AG09319 (cell line): ENCODE measurements at regions not wholly inside any gene's neighbourhood (a gene's known extent, or its start where the extent isn't known, plus 50 kb on each side); places are given as distances from the start of the nearest gene placed in this dataset.
"Not testable (repeated sequence)": the region's sequence is repeated elsewhere in the genome, so short reads cannot be mapped to it uniquely, and the experiment has no call there.

Experiments used
- DNase-seq: peaks from one replicate; pipeline ENCODE4 v3.0.0-alpha.2; 2010; ENCODE audit warnings: low read depth; ENCODE audit errors: extremely low read depth
- CTCF ChIP-seq: IDR thresholded peaks from 2 replicates; pipeline ENCODE4 v1.5.1; 2011; ENCODE audit warnings: low read depth, mild to moderate bottlenecking, inconsistent platforms, low read length, moderate library complexity

- no peak for DNase-seq
- no peak for TF ChIP-seq CTCF
These were observed 164.4 kb downstream of the CXXC4 start for GRCh38 chr4:104330125-104330905.

DNA sequence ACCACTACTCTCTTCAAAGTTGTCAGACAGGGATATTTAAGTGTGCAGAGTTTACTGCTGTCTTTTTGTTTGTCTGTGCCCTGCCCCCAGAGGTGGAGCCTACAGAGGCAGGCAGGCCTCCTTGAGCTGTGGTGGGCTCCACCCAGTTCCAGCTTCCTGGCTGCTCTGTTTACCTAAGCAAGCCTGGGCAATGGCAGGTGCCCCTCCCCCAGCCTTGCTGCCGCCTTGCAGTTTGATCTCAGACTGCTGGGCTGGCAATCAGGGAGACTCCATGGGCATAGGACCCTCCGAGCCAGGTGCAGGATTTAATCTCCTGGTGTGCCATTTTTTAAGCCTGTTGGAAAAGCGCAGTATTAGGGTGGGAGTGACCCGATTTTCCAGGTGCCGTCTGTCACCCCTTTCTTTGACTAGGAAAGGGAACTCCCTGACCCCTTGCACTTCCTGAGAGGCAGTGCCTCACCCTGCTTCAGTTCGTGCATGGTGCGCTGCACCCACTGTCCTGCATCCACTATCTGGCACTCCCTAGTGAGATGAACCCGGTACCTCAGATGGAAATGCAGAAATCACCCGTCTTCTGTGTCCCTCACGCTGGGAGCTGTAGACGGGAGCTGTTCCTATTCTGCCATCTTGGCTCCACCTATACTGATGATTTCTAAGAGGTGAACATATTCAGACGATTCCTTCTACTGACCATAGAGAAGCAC lies 167.6 kb downstream of the CXXC4 start:
- not testable (repeated sequence) for DNase-seq

GRCh38 chr4:104302731-104303130 lies 192.0 kb downstream of the CXXC4 start:
- TF ChIP-seq CTCF = no peak
- DNase-seq = no peak

DNA sequence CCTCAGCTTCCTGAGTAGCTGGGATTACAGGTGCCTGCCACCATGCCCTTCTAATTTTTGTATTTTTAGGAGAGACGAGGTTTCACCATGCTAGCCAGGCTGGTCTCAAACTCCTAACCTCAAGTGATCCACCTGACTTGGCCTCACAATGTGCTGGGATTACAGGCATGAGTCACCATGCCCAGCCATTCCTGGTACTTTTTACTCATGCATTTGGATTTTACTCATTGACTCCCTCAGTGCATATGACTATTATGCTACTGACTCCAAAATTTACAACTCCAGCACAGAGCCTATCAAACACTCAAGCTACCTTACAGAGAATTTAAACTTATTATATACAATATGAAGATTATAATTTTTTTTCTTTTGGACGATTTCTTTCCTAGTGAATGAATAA lies 199.9 kb downstream of the CXXC4 start:
- TF ChIP-seq CTCF = no peak
- DNase-seq = no peak

DNA sequence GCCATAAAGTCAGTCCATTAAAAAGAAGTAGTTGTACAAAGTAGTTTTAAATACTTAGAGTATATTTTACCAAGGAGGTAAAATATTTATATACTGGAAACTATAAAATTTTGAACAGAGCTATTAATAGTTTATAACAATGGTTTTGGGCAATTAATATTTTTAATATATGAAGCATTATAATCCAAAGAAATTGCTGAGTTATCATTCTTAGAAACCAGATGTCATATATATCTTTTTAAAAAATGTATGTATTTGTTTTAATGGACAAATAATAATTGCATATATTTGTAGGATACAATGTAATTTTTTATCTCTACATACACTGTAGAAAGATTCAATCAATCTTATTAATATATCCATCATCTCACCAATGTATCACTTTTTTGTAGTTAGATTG lies 207.8 kb downstream of the CXXC4 start:
- DNase-seq = no peak
- no peak for TF ChIP-seq CTCF

DNA sequence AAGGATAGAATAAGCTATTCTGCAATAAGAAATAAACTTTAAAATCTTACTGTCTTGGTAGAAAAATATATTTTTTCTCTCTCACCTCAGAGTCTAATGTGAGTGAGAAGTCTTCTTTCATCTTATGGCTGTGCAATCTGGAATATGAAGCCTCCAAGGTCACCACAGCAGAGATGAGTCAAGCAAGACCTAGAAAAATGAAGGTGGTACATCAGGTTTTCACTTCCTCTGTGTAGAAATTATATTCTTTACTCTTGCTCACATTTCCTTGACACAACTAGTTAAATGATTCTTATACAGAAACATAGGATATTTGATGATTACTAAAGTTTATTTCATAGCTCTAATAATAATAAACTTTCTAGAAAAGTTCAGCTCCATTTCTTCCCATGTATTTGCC lies 211.4 kb downstream of the CXXC4 start:
- no peak for DNase-seq
- TF ChIP-seq CTCF = no peak

DNA sequence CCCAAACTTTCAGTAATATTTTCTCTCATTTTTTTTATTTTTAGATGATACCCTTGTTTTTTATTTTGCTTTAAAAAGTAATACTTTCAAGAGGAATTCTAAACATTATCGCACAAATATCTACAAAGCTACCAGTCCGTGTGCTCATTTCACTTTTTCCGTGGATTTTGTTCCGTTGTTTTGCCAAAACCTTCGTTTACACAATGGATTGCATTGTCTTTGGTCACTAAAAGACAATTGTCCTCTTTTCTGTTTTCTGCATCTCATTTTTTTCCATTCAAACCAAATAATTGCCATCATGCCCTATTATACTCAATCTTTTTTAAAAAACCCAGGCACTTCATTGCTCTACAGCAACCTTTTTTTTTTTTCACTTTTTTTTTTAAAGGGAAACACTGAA lies 214.9 kb downstream of the CXXC4 start:
- TF ChIP-seq CTCF = no peak
- DNase-seq = no peak
